HG03175 (cell line): ENCODE measurements at regions not wholly inside any gene's neighbourhood (a gene's known extent, or its start where the extent isn't known, plus 50 kb on each side); places are given as distances from the start of the nearest gene placed in this dataset.

ENCODE experiments used
- ATAC-seq: cut with Tn5 transposase; IDR thresholded peaks from one replicate; pipeline ENCODE4 v1.9.1; 2021; ENCODE audit warnings: mild to moderate bottlenecking, moderate library complexity; ENCODE audit not compliant: unreplicated experiment

GRCh38 chr2:196383799-196384198, 212.4 kb upstream of the STK17B start:
- no peak for ATAC-seq

GRCh38 chr2:196384729-196385128, 213.4 kb upstream of the STK17B start:
- ATAC-seq, result peak; percentile 37

- ATAC-seq, result no peak
Measured at GRCh38 chr2:196389670-196390069, 218.3 kb upstream of the STK17B start.

- no peak for ATAC-seq
Measured at GRCh38 chr2:196390243-196391148, 219.1 kb upstream of the STK17B start.

GRCh38 chr2:196391149-196391479, 219.7 kb upstream of the STK17B start:
- ATAC-seq, result no peak

- ATAC-seq, result no peak
Measured at GRCh38 chr2:196399096-196399495, 227.7 kb upstream of the STK17B start.

GRCh38 chr2:196399722-196400691, 228.6 kb upstream of the STK17B start:
- no peak for ATAC-seq

GRCh38 chr2:196403471-196403870, 232.1 kb upstream of the STK17B start:
- no peak for ATAC-seq

- ATAC-seq, result no peak
Measured at GRCh38 chr2:196404276-196404675, 232.9 kb upstream of the STK17B start.

GRCh38 chr2:196407675-196408264, 231.7 kb upstream of the CCDC150 start:
- ATAC-seq, result peak; percentile 54

- ATAC-seq, result peak; percentile 22
Measured at GRCh38 chr2:196409376-196409775, 230.1 kb upstream of the CCDC150 start.

- ATAC-seq, result no peak
Measured at GRCh38 chr2:196410008-196410407, 229.5 kb upstream of the CCDC150 start.

GRCh38 chr2:196413821-196414274, 225.7 kb upstream of the CCDC150 start:
- ATAC-seq, result peak; percentile 92

GRCh38 chr2:196415384-196415783, 224.1 kb upstream of the CCDC150 start:
- peak; percentile 43 for ATAC-seq

GRCh38 chr2:196420143-196420542, 219.4 kb upstream of the CCDC150 start:
- no peak for ATAC-seq

- no peak for ATAC-seq
Measured at GRCh38 chr2:196421880-196422279, 217.6 kb upstream of the CCDC150 start.

GRCh38 chr2:196422361-196422760, 217.2 kb upstream of the CCDC150 start:
- ATAC-seq, result no peak

- ATAC-seq, result no peak
Measured at GRCh38 chr2:196426122-196426521, 213.4 kb upstream of the CCDC150 start.

GRCh38 chr2:196427986-196428634, 211.4 kb upstream of the CCDC150 start:
- ATAC-seq, result peak; percentile 57

GRCh38 chr2:196431076-196431475, 208.4 kb upstream of the CCDC150 start:
- ATAC-seq, result no peak

- no peak for ATAC-seq
Measured at GRCh38 chr2:196431957-196432356, 207.6 kb upstream of the CCDC150 start.
